ENCODE measurements at regions not wholly inside any gene's neighbourhood (a gene's known extent, or its start where the extent isn't known, plus 50 kb on each side); places are given as distances from the start of the nearest gene placed in this dataset.
A peak's percentile ranks its signal among the peaks of the same experiment; 100 is the strongest.

DNA sequence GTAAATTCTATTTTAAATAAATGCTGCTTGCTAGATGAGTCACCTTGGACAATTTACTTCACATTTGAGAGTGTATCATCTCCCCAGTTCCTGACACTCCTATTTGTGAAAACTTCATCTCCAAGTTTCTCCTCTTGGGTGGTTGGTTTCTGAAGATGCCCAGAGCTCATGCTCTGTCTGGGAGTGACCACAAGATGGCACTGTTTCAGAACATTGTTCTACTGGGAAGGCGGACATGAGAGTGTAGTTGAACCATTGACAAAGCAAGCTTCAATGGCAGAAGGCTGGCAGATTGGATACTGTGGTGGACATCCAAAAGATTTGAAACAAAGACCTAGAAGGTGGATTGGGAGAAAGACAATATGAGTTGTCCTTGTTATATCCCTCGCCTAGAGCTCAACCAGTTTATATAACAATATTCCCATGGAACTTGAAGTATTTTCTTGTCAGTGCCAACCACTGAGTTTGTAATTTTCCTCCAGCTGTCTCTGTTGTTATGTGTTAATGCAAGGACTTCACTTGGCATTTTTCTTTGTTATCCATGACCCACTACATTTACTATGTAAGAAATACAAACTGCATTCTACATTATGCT is 234.3 kb upstream of the ANKH start:
- DNase-seq (ENCODE audit: low read depth, low spot score) = no peak
- BruUV-seq (replicated peaks) = no TSS peak
- Histone ChIP-seq H3K9me3 (replicated peaks; ENCODE audit: control insufficient read depth, insufficient read depth, low read length) (no peaks in the 10 kb centered on the region), H3K4me2 (ENCODE audit: control insufficient read depth, insufficient read depth) (no peak overlapping the region), H3K36me3 (ENCODE audit: control insufficient read depth in 2 of 2, insufficient read depth in 2 of 2, low read length in 1 of 2) (no peaks in the 10 kb centered on the region), H3K4me3 (no peak overlapping the region), H3K4me1 (ENCODE audit: control insufficient read depth, insufficient read depth, low read length) (no peaks in the 10 kb centered on the region), H2AFZ (ENCODE audit: control insufficient read depth, low read depth, low read length) (no peak overlapping the region), H3K79me2 (ENCODE audit: control insufficient read depth, insufficient read depth, low read length) (no peaks in the 10 kb centered on the region), H3K9ac (ENCODE audit: control insufficient read depth, insufficient read depth, low read length) (no peak overlapping the region), H4K20me1 (ENCODE audit: control insufficient read depth, insufficient read depth) (no peaks in the 10 kb centered on the region), H3K27ac (ENCODE audit: control insufficient read depth, insufficient read depth) (no peak overlapping the region), H3K27me3 (replicated peaks in 1 of 2; ENCODE audit: control insufficient read depth in 2 of 2, insufficient read depth in 2 of 2, low read length in 1 of 2) (no peaks in the 10 kb centered on the region)
- POLR2A ChIA-PET = no interaction called here
- intact Hi-C loops (cut with micrococcal nuclease; ENCODE audit: unreplicated experiment) = loop anchor here (1.0 kb wide), 2 partner anchors 718 to 889 kb away; no protein-coding TSS in a partner anchor
- SMC1A ChIA-PET (ENCODE audit: uncharacterized antibody, unreplicated experiment) = interaction anchor here (1.0 to 1.3 kb wide), 4 partner anchors 130 to 718 kb away, joined by 3 to 12 read pairs (median 4); no protein-coding TSS in a partner anchor
- in situ Hi-C loops (cut with MboI) = loop anchor here (10.0 kb wide), 1 partner anchor 719 kb away; no protein-coding TSS in a partner anchor
- peak; percentile 56 for FAIRE-seq
- WGBS (ENCODE audit: insufficient coverage, insufficient replicate concordance, low lambda C conversion rate, missing lambda C conversion rate) = 3% methylated on average over 2 of the region's 2 CpGs
- CTCF ChIA-PET = interaction anchor here (0.6 to 2.3 kb wide), 19 partner anchors 9 to 1016 kb away, joined by 3 to 21 read pairs (median 4); no protein-coding TSS in a partner anchor
- peak; percentile 93 for ATAC-seq
- RAD21 ChIA-PET (ENCODE audit: unreplicated experiment) = interaction anchor here (0.8 to 1.0 kb wide), 2 partner anchors 719 to 1351 kb away, joined by 4 to 6 read pairs; no protein-coding TSS in a partner anchor
- peak; percentile 71 for TF ChIP-seq RAD21 (IDR thresholded peaks at IDR 0.05; ENCODE audit: insufficient read depth, low read depth, low read length)
- TF ChIP-seq, protein P1, sequence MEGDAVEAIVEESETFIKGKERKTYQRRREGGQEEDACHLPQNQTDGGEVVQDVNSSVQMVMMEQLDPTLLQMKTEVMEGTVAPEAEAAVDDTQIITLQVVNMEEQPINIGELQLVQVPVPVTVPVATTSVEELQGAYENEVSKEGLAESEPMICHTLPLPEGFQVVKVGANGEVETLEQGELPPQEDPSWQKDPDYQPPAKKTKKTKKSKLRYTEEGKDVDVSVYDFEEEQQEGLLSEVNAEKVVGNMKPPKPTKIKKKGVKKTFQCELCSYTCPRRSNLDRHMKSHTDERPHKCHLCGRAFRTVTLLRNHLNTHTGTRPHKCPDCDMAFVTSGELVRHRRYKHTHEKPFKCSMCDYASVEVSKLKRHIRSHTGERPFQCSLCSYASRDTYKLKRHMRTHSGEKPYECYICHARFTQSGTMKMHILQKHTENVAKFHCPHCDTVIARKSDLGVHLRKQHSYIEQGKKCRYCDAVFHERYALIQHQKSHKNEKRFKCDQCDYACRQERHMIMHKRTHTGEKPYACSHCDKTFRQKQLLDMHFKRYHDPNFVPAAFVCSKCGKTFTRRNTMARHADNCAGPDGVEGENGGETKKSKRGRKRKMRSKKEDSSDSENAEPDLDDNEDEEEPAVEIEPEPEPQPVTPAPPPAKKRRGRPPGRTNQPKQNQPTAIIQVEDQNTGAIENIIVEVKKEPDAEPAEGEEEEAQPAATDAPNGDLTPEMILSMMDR (IDR thresholded peaks at IDR 0.05 in 2 of 3, conservative IDR thresholded peaks at IDR 0.05 in 1 of 3; ENCODE audit: control insufficient read depth in 2 of 3, extremely low read depth in 1 of 3, insufficient read depth in 1 of 3, low read depth in 3 of 3, low read length in 3 of 3) = peak; percentile 71 to 77 (median 74)
- TF ChIP-seq SMC3 (IDR thresholded peaks at IDR 0.05; ENCODE audit: borderline replicate concordance, low read length) = peak; percentile 70
- peak; percentile 51; the same call in 1 of the 2 replicates for TF ChIP-seq YY1 (IDR thresholded peaks at IDR 0.05; ENCODE audit: low read depth, low read length)
- TF ChIP-seq IRF4 (IDR thresholded peaks at IDR 0.05; ENCODE audit: low read depth, low read length) = no peak
